ENCODE measurements at regions not wholly inside any gene's neighbourhood (a gene's known extent, or its start where the extent isn't known, plus 50 kb on each side); places are given as distances from the start of the nearest gene placed in this dataset.
A peak's percentile ranks its signal among the peaks of the same experiment; 100 is the strongest.

- H2BK5ac ChIP-seq (ENCODE audit: low read depth, low read length, poor library complexity) = no peak overlapping the region
- no peak overlapping the region for H2BK120ac ChIP-seq (ENCODE audit: insufficient read depth, low read length, poor library complexity)
- no peaks in the 10 kb centered on the region for H3K79me2 ChIP-seq (ENCODE audit: control insufficient read depth, insufficient read depth, low read length, poor library complexity)
- no peak overlapping the region for H3K27ac ChIP-seq (ENCODE audit: low read depth, low read length)
- no peaks in the 10 kb centered on the region for H3K79me1 ChIP-seq (ENCODE audit: low read length)
- no peak overlapping the region for H2AFZ ChIP-seq (ENCODE audit: insufficient read depth, low read length, poor library complexity)
- H3K4me1 ChIP-seq (ENCODE audit: control insufficient read depth in 1 of 2, insufficient read depth in 2 of 2, low read length in 2 of 2) = peaks cover 0 to 2% of the 10 kb centered on the region in 2 experiments
- H3K4me2 ChIP-seq (ENCODE audit: low read length) = no peak overlapping the region
- no peak overlapping the region for H4K12ac ChIP-seq (ENCODE audit: low read depth, low read length)
- H3K4me3 ChIP-seq (ENCODE audit: low read depth, low read length) = no peak overlapping the region
- DNase-seq = peak in 1 of 2 donors; percentile 6
- no peak overlapping the region for H3K18ac ChIP-seq (ENCODE audit: low read length)
- H2AK5ac ChIP-seq (ENCODE audit: low read length) = no peak overlapping the region
- H3K23ac ChIP-seq (ENCODE audit: low read length) = no peak overlapping the region
- no peak overlapping the region for H3K9ac ChIP-seq (ENCODE audit: low read length)
- no peak overlapping the region for H4K8ac ChIP-seq (ENCODE audit: low read depth, low read length)
- H3K9me3 ChIP-seq (ENCODE audit: insufficient read depth, low read depth, low read length) = no peaks in the 10 kb centered on the region
- H3K27me3 ChIP-seq (ENCODE audit: insufficient read depth, low read length) = no peaks in the 10 kb centered on the region
- H3K36me3 ChIP-seq (ENCODE audit: control insufficient read depth in 1 of 2, insufficient read depth in 2 of 2, low read length in 2 of 2) = no peaks in the 10 kb centered on the region
- no peak overlapping the region for H4K91ac ChIP-seq (ENCODE audit: low read depth, low read length)
- H3K4ac ChIP-seq (ENCODE audit: low read depth, low read length) = no peak overlapping the region
- H3K14ac ChIP-seq (ENCODE audit: low read length) = no peak overlapping the region
- H2BK12ac ChIP-seq (ENCODE audit: low read length) = no peak overlapping the region
Measured at GRCh38 chr18:28831476-28831875, 654.5 kb upstream of the CDH2 start.

GRCh38 chr18:28826107-28826506, 649.2 kb upstream of the CDH2 start:
- H3K23ac ChIP-seq (ENCODE audit: low read length) = no peak overlapping the region
- H3K36me3 ChIP-seq (ENCODE audit: control insufficient read depth in 1 of 2, insufficient read depth in 2 of 2, low read length in 2 of 2) = no peaks in the 10 kb centered on the region
- no peak overlapping the region for H3K27ac ChIP-seq (ENCODE audit: low read depth, low read length)
- no peaks in the 10 kb centered on the region for H3K79me1 ChIP-seq (ENCODE audit: low read length)
- no CpG with 5 or more reads among the region's 3 CpGs for WGBS (ENCODE audit: extremely low coverage, insufficient coverage, insufficient read length)
- H3K4me2 ChIP-seq (ENCODE audit: low read length) = no peak overlapping the region
- no peaks in the 10 kb centered on the region for H3K9me3 ChIP-seq (ENCODE audit: insufficient read depth, low read depth, low read length)
- no peak overlapping the region for H2BK12ac ChIP-seq (ENCODE audit: low read length)
- H3K79me2 ChIP-seq (ENCODE audit: control insufficient read depth, insufficient read depth, low read length, poor library complexity) = no peaks in the 10 kb centered on the region
- no peak overlapping the region for H4K8ac ChIP-seq (ENCODE audit: low read depth, low read length)
- H3K4ac ChIP-seq (ENCODE audit: low read depth, low read length) = no peak overlapping the region
- no peak overlapping the region for H3K4me3 ChIP-seq (ENCODE audit: low read depth, low read length)
- H2BK120ac ChIP-seq (ENCODE audit: insufficient read depth, low read length, poor library complexity) = no peak overlapping the region
- no peak overlapping the region for H2AK5ac ChIP-seq (ENCODE audit: low read length)
- H3K4me1 ChIP-seq (ENCODE audit: control insufficient read depth in 1 of 2, insufficient read depth in 2 of 2, low read length in 2 of 2) = peaks cover 0 to 2% of the 10 kb centered on the region in 2 experiments
- no peak overlapping the region for H2BK5ac ChIP-seq (ENCODE audit: low read depth, low read length, poor library complexity)
- H2AFZ ChIP-seq (ENCODE audit: insufficient read depth, low read length, poor library complexity) = no peak overlapping the region
- no peak overlapping the region for H3K9ac ChIP-seq (ENCODE audit: low read length)
- no peak overlapping the region for H4K91ac ChIP-seq (ENCODE audit: low read depth, low read length)
- no peak overlapping the region for H4K12ac ChIP-seq (ENCODE audit: low read depth, low read length)
- H3K14ac ChIP-seq (ENCODE audit: low read length) = no peak overlapping the region
- no peak overlapping the region for H3K18ac ChIP-seq (ENCODE audit: low read length)
- no peaks in the 10 kb centered on the region for H3K27me3 ChIP-seq (ENCODE audit: insufficient read depth, low read length)
- DNase-seq = no peak

- no peaks in the 10 kb centered on the region for H3K36me3 ChIP-seq (ENCODE audit: control insufficient read depth in 1 of 2, insufficient read depth in 2 of 2, low read length in 2 of 2)
- peaks cover 0 to 2% of the 10 kb centered on the region in 2 experiments for H3K4me1 ChIP-seq (ENCODE audit: control insufficient read depth in 1 of 2, insufficient read depth in 2 of 2, low read length in 2 of 2)
- H4K91ac ChIP-seq (ENCODE audit: low read depth, low read length) = no peak overlapping the region
- H4K12ac ChIP-seq (ENCODE audit: low read depth, low read length) = no peak overlapping the region
- no peak overlapping the region for H3K9ac ChIP-seq (ENCODE audit: low read length)
- DNase-seq = no peak
- H3K4me2 ChIP-seq (ENCODE audit: low read length) = no peak overlapping the region
- no peaks in the 10 kb centered on the region for H3K79me2 ChIP-seq (ENCODE audit: control insufficient read depth, insufficient read depth, low read length, poor library complexity)
- H2AFZ ChIP-seq (ENCODE audit: insufficient read depth, low read length, poor library complexity) = no peak overlapping the region
- no peak overlapping the region for H3K23ac ChIP-seq (ENCODE audit: low read length)
- no peaks in the 10 kb centered on the region for H3K79me1 ChIP-seq (ENCODE audit: low read length)
- H3K9me3 ChIP-seq (ENCODE audit: insufficient read depth, low read depth, low read length) = no peaks in the 10 kb centered on the region
- no CpG with 5 or more reads among the region's 2 CpGs for WGBS (ENCODE audit: extremely low coverage, insufficient coverage, insufficient read length)
- no peak overlapping the region for H2BK12ac ChIP-seq (ENCODE audit: low read length)
- no peak overlapping the region for H3K27ac ChIP-seq (ENCODE audit: low read depth, low read length)
- H3K4me3 ChIP-seq (ENCODE audit: low read depth, low read length) = no peak overlapping the region
- H2BK120ac ChIP-seq (ENCODE audit: insufficient read depth, low read length, poor library complexity) = no peak overlapping the region
- H4K8ac ChIP-seq (ENCODE audit: low read depth, low read length) = no peak overlapping the region
- H2BK5ac ChIP-seq (ENCODE audit: low read depth, low read length, poor library complexity) = no peak overlapping the region
- H2AK5ac ChIP-seq (ENCODE audit: low read length) = no peak overlapping the region
- no peak overlapping the region for H3K18ac ChIP-seq (ENCODE audit: low read length)
- H3K4ac ChIP-seq (ENCODE audit: low read depth, low read length) = no peak overlapping the region
- no peak overlapping the region for H3K14ac ChIP-seq (ENCODE audit: low read length)
- H3K27me3 ChIP-seq (ENCODE audit: insufficient read depth, low read length) = no peaks in the 10 kb centered on the region
Measured at GRCh38 chr18:28824183-28824574, 647.2 kb upstream of the CDH2 start.

DNA sequence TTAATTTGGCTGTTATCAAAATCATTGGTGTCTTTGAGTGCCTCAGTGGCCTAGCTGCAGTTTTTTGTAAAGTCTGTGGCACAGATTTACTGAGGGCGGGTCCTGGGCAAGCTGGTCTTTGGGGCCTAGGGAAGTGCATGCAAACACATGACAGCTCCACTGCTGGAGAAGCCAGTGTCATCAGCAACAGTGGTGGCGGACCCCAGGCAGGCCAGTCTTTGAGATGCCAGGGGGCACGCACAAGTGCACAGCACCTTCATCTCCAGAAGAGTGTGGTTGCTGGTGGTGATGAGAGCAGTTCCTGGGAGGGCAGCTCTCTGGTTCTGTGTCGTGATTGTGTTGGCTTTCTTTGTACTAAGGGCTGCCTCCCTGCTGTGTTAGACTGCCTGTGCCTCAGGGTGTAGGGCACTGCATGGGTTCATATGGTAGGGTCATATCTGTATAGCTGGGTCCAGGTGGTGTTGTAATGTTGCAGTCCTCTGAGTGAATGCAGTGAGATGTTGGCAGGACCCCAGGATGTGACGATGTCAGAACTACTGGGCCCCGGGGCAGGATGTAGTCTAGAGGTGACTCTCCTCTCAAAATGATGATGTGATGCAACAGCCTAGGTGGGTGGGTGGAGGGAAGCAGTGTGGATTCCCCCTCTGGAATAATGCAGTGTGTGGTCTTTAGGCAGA, 646.7 kb upstream of the CDH2 start:
- Histone ChIP-seq H2BK120ac (ENCODE audit: insufficient read depth, low read length, poor library complexity) (no peak overlapping the region), H3K27ac (ENCODE audit: low read depth, low read length) (no peak overlapping the region), H3K9me3 (ENCODE audit: insufficient read depth, low read depth, low read length) (no peaks in the 10 kb centered on the region), H3K27me3 (ENCODE audit: insufficient read depth, low read length) (no peaks in the 10 kb centered on the region), H3K4me3 (ENCODE audit: low read depth, low read length) (no peak overlapping the region), H3K79me1 (ENCODE audit: low read length) (no peaks in the 10 kb centered on the region), H2BK5ac (ENCODE audit: low read depth, low read length, poor library complexity) (no peak overlapping the region), H3K18ac (ENCODE audit: low read length) (no peak overlapping the region), H3K4ac (ENCODE audit: low read depth, low read length) (no peak overlapping the region), H2BK12ac (ENCODE audit: low read length) (no peak overlapping the region), H3K14ac (ENCODE audit: low read length) (no peak overlapping the region), H2AK5ac (ENCODE audit: low read length) (no peak overlapping the region), H4K12ac (ENCODE audit: low read depth, low read length) (no peak overlapping the region), H3K79me2 (ENCODE audit: control insufficient read depth, insufficient read depth, low read length, poor library complexity) (no peaks in the 10 kb centered on the region), H3K4me2 (ENCODE audit: low read length) (no peak overlapping the region), H2AFZ (ENCODE audit: insufficient read depth, low read length, poor library complexity) (no peak overlapping the region), H3K23ac (ENCODE audit: low read length) (no peak overlapping the region), H4K91ac (ENCODE audit: low read depth, low read length) (no peak overlapping the region), H3K9ac (ENCODE audit: low read length) (no peak overlapping the region), H4K8ac (ENCODE audit: low read depth, low read length) (no peak overlapping the region), H3K36me3 (ENCODE audit: control insufficient read depth in 1 of 2, insufficient read depth in 2 of 2, low read length in 2 of 2) (no peaks in the 10 kb centered on the region), H3K4me1 (ENCODE audit: control insufficient read depth in 1 of 2, insufficient read depth in 2 of 2, low read length in 2 of 2) (peaks cover 0 to 2% of the 10 kb centered on the region in 2 experiments)
- no CpG with 5 or more reads among the region's 6 CpGs for WGBS (ENCODE audit: extremely low coverage, insufficient coverage, insufficient read length)
- no peak for DNase-seq
